ENCODE measurements at regions not wholly inside any gene's neighbourhood (a gene's known extent, or its start where the extent isn't known, plus 50 kb on each side); places are given as distances from the start of the nearest gene placed in this dataset.

- POLR2A ChIA-PET (ENCODE audit: unreplicated experiment), result no interaction called here
- intact Hi-C loops (cut with micrococcal nuclease), result no loop called here
These were observed 380.9 kb upstream of the MEF2C start for GRCh38 chr5:89263846-89264245.

More at GRCh38 chr5:89263846-89264245, 380.9 kb upstream of the MEF2C start:
- Histone ChIP-seq H3K9ac (ENCODE audit: low read depth, low read length) (no peak overlapping the region), H3K4ac (ENCODE audit: low read depth, low read length) (no peak overlapping the region), H3K18ac (ENCODE audit: low read depth, low read length) (no peak overlapping the region), H4K8ac (ENCODE audit: low read depth in 2 of 2, low read length in 2 of 2) (no peak overlapping the region), H3K27ac (ENCODE audit: insufficient read depth, low read length) (no peak overlapping the region), H2BK20ac (ENCODE audit: low read depth, low read length) (no peak overlapping the region), H3K9me1 (ENCODE audit: insufficient read depth, low read length) (no peaks in the 10 kb centered on the region), H3K79me1 (ENCODE audit: low read depth in 1 of 2, low read length in 2 of 2) (no peaks in the 10 kb centered on the region), H2BK15ac (ENCODE audit: low read depth, low read length) (no peak overlapping the region), H2AK5ac (ENCODE audit: low read depth, low read length) (no peak overlapping the region), H4K5ac (ENCODE audit: low read depth, low read length) (no peak overlapping the region), H3K4me2 (ENCODE audit: low read depth, low read length) (no peak overlapping the region), H2AK9ac (replicated peaks; ENCODE audit: low read depth, low read length, poor library complexity) (no peak overlapping the region), H3K56ac (ENCODE audit: extremely low read depth, insufficient read depth, low read length) (no peak overlapping the region), H2BK120ac (ENCODE audit: low read depth, low read length) (no peak overlapping the region), H3K4me1 (ENCODE audit: control insufficient read depth, insufficient read depth, low read length) (peaks cover 2% of the 10 kb centered on the region; the same call in 1 of the 2 replicates), H2BK5ac (ENCODE audit: low read depth, low read length, poor library complexity, severe bottlenecking) (no peak overlapping the region), H3K14ac (replicated peaks; ENCODE audit: low read depth, low read length) (no peak overlapping the region), H3K23ac (ENCODE audit: low read depth, low read length) (no peak overlapping the region), H3K27me3 (ENCODE audit: control insufficient read depth, insufficient read depth, low read length) (no peaks in the 10 kb centered on the region; the same call in 1 of the 2 replicates), H3K36me3 (ENCODE audit: control insufficient read depth, insufficient read depth, low read length) (no peaks in the 10 kb centered on the region), H3K9me3 (ENCODE audit: control insufficient read depth, insufficient read depth, low read length) (no peaks in the 10 kb centered on the region), H4K91ac (ENCODE audit: insufficient read depth, low read depth, low read length) (no peak overlapping the region), H2AFZ (replicated peaks; ENCODE audit: low read length, poor library complexity) (no peak overlapping the region), H3K4me3 (ENCODE audit: insufficient read depth, low read depth, low read length) (no peak overlapping the region), H4K20me1 (ENCODE audit: insufficient read depth, low read length) (no peaks in the 10 kb centered on the region)
- in situ Hi-C loops (cut with MboI; ENCODE audit: low sequenced_read_pairs), result no loop called here
- no peak for DNase-seq
- no TSS peak for BruUV-seq (replicated peaks)
- ATAC-seq (ENCODE audit: low read depth), result no peak
- dilution Hi-C loops (cut with HindIII; ENCODE audit: low sequenced_read_pairs, unreplicated experiment), result no loop called here
- CTCF ChIA-PET, result no interaction called here
- WGBS, 2 experiments (ENCODE audit: extremely low coverage in 2 of 2, insufficient read length in 1 of 2), result no CpG with 5 or more reads among the region's 1 CpG
- no peak for TF ChIP-seq MAFK (IDR thresholded peaks at IDR 0.05; ENCODE audit: low read depth, low read length)
- no peak for TF ChIP-seq RAD21 (IDR thresholded peaks at IDR 0.05; ENCODE audit: low read length)
- TF ChIP-seq BHLHE40 (IDR thresholded peaks at IDR 0.05; ENCODE audit: low read depth, low read length), result no peak
- TF ChIP-seq SMC3 (IDR thresholded peaks at IDR 0.05; ENCODE audit: low read depth, low read length), result no peak
- TF ChIP-seq MXI1 (IDR thresholded peaks at IDR 0.05; ENCODE audit: borderline replicate concordance, low read depth, low read length), result no peak
- no peak for TF ChIP-seq CEBPB (IDR thresholded peaks at IDR 0.05; ENCODE audit: low read depth, low read length)
- TF ChIP-seq NFE2L2 (IDR thresholded peaks at IDR 0.05; ENCODE audit: low read depth, low read length), result no peak
- no peak for TF ChIP-seq FOS (IDR thresholded peaks at IDR 0.05; ENCODE audit: low read depth, low read length)
- TF ChIP-seq, protein P1, sequence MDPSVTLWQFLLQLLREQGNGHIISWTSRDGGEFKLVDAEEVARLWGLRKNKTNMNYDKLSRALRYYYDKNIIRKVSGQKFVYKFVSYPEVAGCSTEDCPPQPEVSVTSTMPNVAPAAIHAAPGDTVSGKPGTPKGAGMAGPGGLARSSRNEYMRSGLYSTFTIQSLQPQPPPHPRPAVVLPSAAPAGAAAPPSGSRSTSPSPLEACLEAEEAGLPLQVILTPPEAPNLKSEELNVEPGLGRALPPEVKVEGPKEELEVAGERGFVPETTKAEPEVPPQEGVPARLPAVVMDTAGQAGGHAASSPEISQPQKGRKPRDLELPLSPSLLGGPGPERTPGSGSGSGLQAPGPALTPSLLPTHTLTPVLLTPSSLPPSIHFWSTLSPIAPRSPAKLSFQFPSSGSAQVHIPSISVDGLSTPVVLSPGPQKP (IDR thresholded peaks at IDR 0.05; ENCODE audit: borderline replicate concordance, low read depth, low read length), result no peak
- no peak for TF ChIP-seq CTCF (conservative IDR thresholded peaks at IDR 0.05; ENCODE audit: low read depth, low read length)
- no peak for TF ChIP-seq MAZ (IDR thresholded peaks at IDR 0.05; ENCODE audit: borderline replicate concordance, low read depth, low read length)
- TF ChIP-seq POLR2A (IDR thresholded peaks at IDR 0.05; ENCODE audit: low read depth, low read length), result no peak
- TF ChIP-seq, protein P2, sequence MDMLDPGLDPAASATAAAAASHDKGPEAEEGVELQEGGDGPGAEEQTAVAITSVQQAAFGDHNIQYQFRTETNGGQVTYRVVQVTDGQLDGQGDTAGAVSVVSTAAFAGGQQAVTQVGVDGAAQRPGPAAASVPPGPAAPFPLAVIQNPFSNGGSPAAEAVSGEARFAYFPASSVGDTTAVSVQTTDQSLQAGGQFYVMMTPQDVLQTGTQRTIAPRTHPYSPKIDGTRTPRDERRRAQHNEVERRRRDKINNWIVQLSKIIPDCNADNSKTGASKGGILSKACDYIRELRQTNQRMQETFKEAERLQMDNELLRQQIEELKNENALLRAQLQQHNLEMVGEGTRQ (IDR thresholded peaks at IDR 0.05; ENCODE audit: low read depth, low read length), result no peak
- no peak for TF ChIP-seq RFX5 (IDR thresholded peaks at IDR 0.05; ENCODE audit: low read depth, low read length)
- TF ChIP-seq CHD1 (IDR thresholded peaks at IDR 0.05; ENCODE audit: low read depth, low read length), result no peak
- no peak for TF ChIP-seq RCOR1 (IDR thresholded peaks at IDR 0.05; ENCODE audit: insufficient replicate concordance, low read length)
